ENCODE measurements at regions not wholly inside any gene's neighbourhood (a gene's known extent, or its start where the extent isn't known, plus 50 kb on each side); places are given as distances from the start of the nearest gene placed in this dataset.

GRCh38 chr3:184659797-184660301, 52.0 kb downstream of the MAGEF1 start:
- H3K4me1 Mint-ChIP-seq (ENCODE audit: low read depth) = no peaks in the 10 kb centered on the region
- no peaks in the 10 kb centered on the region for H3K36me3 Mint-ChIP-seq (ENCODE audit: low read depth)
- no peak for DNase-seq
- CTCF ChIA-PET = no interaction called here
- H3K27ac Mint-ChIP-seq = no peak overlapping the region
- no peaks in the 10 kb centered on the region for H3K9me3 Mint-ChIP-seq
- intact Hi-C loops (cut with micrococcal nuclease) = no loop called here
- no peak overlapping the region for H3K4me3 Mint-ChIP-seq
- H3K27me3 Mint-ChIP-seq (ENCODE audit: low read depth) = no peaks in the 10 kb centered on the region

GRCh38 chr3:184658223-184658928, 53.5 kb downstream of the MAGEF1 start:
- CTCF ChIA-PET = no interaction called here
- Mint-ChIP-seq H3K27ac (no peak overlapping the region), H3K9me3 (peaks cover 2% of the 10 kb centered on the region), H3K36me3 (ENCODE audit: low read depth) (no peaks in the 10 kb centered on the region), H3K4me1 (ENCODE audit: low read depth) (no peaks in the 10 kb centered on the region), H3K4me3 (no peak overlapping the region), H3K27me3 (ENCODE audit: low read depth) (no peaks in the 10 kb centered on the region)
- no peak for DNase-seq
- intact Hi-C loops (cut with micrococcal nuclease) = no loop called here

GRCh38 chr3:184656829-184657681, 54.8 kb downstream of the MAGEF1 start:
- Mint-ChIP-seq H3K4me1 (ENCODE audit: low read depth) (no peaks in the 10 kb centered on the region), H3K4me3 (no peak overlapping the region), H3K27ac (no peak overlapping the region), H3K36me3 (ENCODE audit: low read depth) (no peaks in the 10 kb centered on the region), H3K9me3 (peaks cover 2% of the 10 kb centered on the region), H3K27me3 (ENCODE audit: low read depth) (no peaks in the 10 kb centered on the region)
- DNase-seq = peak; percentile 10
- intact Hi-C loops (cut with micrococcal nuclease) = no loop called here
- CTCF ChIA-PET = interaction anchor here (0.6 kb wide), 4 partner anchors 39 to 122 kb away, joined by 3 to 6 read pairs (median 4); no protein-coding TSS in a partner anchor

- Mint-ChIP-seq H3K9me3 (peaks cover 2% of the 10 kb centered on the region), H3K4me3 (no peak overlapping the region), H3K4me1 (ENCODE audit: low read depth) (no peaks in the 10 kb centered on the region), H3K27me3 (ENCODE audit: low read depth) (no peaks in the 10 kb centered on the region), H3K36me3 (ENCODE audit: low read depth) (no peaks in the 10 kb centered on the region), H3K27ac (no peak overlapping the region)
- no peak for DNase-seq
- CTCF ChIA-PET = no interaction called here
- intact Hi-C loops (cut with micrococcal nuclease) = no loop called here
These were observed 55.4 kb downstream of the MAGEF1 start for GRCh38 chr3:184656458-184656828.

- intact Hi-C loops (cut with micrococcal nuclease) = no loop called here
- no peaks in the 10 kb centered on the region for H3K36me3 Mint-ChIP-seq (ENCODE audit: low read depth)
- CTCF ChIA-PET = interaction anchor here (0.6 kb wide), 1 partner anchor 142 kb away, joined by 3 read pairs; no protein-coding TSS in a partner anchor
These were observed 56.3 kb downstream of the MAGEF1 start for GRCh38 chr3:184655597-184655996.

GRCh38 chr3:184654375-184654774, 57.5 kb downstream of the MAGEF1 start:
- Mint-ChIP-seq H3K27me3 (ENCODE audit: low read depth) (no peaks in the 10 kb centered on the region), H3K36me3 (ENCODE audit: low read depth) (no peaks in the 10 kb centered on the region), H3K27ac (no peak overlapping the region), H3K4me3 (no peak overlapping the region), H3K9me3 (peaks cover 2% of the 10 kb centered on the region), H3K4me1 (ENCODE audit: low read depth) (no peaks in the 10 kb centered on the region)
- CTCF ChIA-PET = interaction anchor here (0.9 kb wide), 1 partner anchor 615 kb away, joined by 3 read pairs; no protein-coding TSS in a partner anchor
- intact Hi-C loops (cut with micrococcal nuclease) = no loop called here
- DNase-seq = no peak

More at GRCh38 chr3:184655597-184655996, 56.3 kb downstream of the MAGEF1 start:
- Mint-ChIP-seq H3K9me3 (peaks cover 2% of the 10 kb centered on the region), H3K4me1 (ENCODE audit: low read depth) (no peaks in the 10 kb centered on the region), H3K27me3 (ENCODE audit: low read depth) (no peaks in the 10 kb centered on the region), H3K4me3 (no peak overlapping the region), H3K27ac (no peak overlapping the region)
- DNase-seq = no peak

GRCh38 chr3:184652465-184652864, 59.4 kb downstream of the MAGEF1 start:
- Mint-ChIP-seq H3K36me3 (ENCODE audit: low read depth) (no peaks in the 10 kb centered on the region), H3K27ac (no peak overlapping the region), H3K4me1 (ENCODE audit: low read depth) (no peaks in the 10 kb centered on the region), H3K27me3 (ENCODE audit: low read depth) (no peaks in the 10 kb centered on the region), H3K4me3 (no peak overlapping the region), H3K9me3 (peaks cover 2% of the 10 kb centered on the region)
- CTCF ChIA-PET = no interaction called here
- intact Hi-C loops (cut with micrococcal nuclease) = no loop called here
- no peak for DNase-seq

- Mint-ChIP-seq H3K4me3 (no peak overlapping the region), H3K9me3 (peaks cover 2% of the 10 kb centered on the region), H3K27ac (no peak overlapping the region), H3K36me3 (ENCODE audit: low read depth) (no peaks in the 10 kb centered on the region), H3K27me3 (ENCODE audit: low read depth) (no peaks in the 10 kb centered on the region), H3K4me1 (ENCODE audit: low read depth) (no peaks in the 10 kb centered on the region)
- CTCF ChIA-PET = no interaction called here
- no peak for DNase-seq
- intact Hi-C loops (cut with micrococcal nuclease) = no loop called here
These were observed 60.0 kb downstream of the MAGEF1 start for GRCh38 chr3:184651904-184652303.

GRCh38 chr3:184648636-184649035, 63.2 kb downstream of the MAGEF1 start:
- CTCF ChIA-PET = no interaction called here
- intact Hi-C loops (cut with micrococcal nuclease) = no loop called here
- H3K4me3 Mint-ChIP-seq = no peak overlapping the region
- no peaks in the 10 kb centered on the region for H3K4me1 Mint-ChIP-seq (ENCODE audit: low read depth)
- H3K27ac Mint-ChIP-seq = no peak overlapping the region
- no peak for DNase-seq
- H3K27me3 Mint-ChIP-seq (ENCODE audit: low read depth) = no peaks in the 10 kb centered on the region
- no peaks in the 10 kb centered on the region for H3K9me3 Mint-ChIP-seq
- no peaks in the 10 kb centered on the region for H3K36me3 Mint-ChIP-seq (ENCODE audit: low read depth)

- Mint-ChIP-seq H3K4me3 (no peak overlapping the region), H3K9me3 (no peaks in the 10 kb centered on the region), H3K36me3 (ENCODE audit: low read depth) (no peaks in the 10 kb centered on the region), H3K27ac (no peak overlapping the region), H3K4me1 (ENCODE audit: low read depth) (no peaks in the 10 kb centered on the region), H3K27me3 (ENCODE audit: low read depth) (no peaks in the 10 kb centered on the region)
- intact Hi-C loops (cut with micrococcal nuclease) = no loop called here
- no peak for DNase-seq
- CTCF ChIA-PET = interaction anchor here (0.5 to 0.9 kb wide), 2 partner anchors 24 to 86 kb away, joined by 3 to 4 read pairs; partner anchors contain the start of gene EPHB3
These were observed 64.4 kb downstream of the MAGEF1 start for GRCh38 chr3:184647405-184647936.

- no peaks in the 10 kb centered on the region for H3K27me3 Mint-ChIP-seq (ENCODE audit: low read depth)
- intact Hi-C loops (cut with micrococcal nuclease) = no loop called here
- CTCF ChIA-PET = no interaction called here
- no peaks in the 10 kb centered on the region for H3K4me1 Mint-ChIP-seq (ENCODE audit: low read depth)
- H3K4me3 Mint-ChIP-seq = no peak overlapping the region
- no peaks in the 10 kb centered on the region for H3K9me3 Mint-ChIP-seq
- H3K36me3 Mint-ChIP-seq (ENCODE audit: low read depth) = no peaks in the 10 kb centered on the region
- no peak for DNase-seq
- no peak overlapping the region for H3K27ac Mint-ChIP-seq
These were observed 66.5 kb downstream of the MAGEF1 start for GRCh38 chr3:184645336-184645735.

- intact Hi-C loops (cut with micrococcal nuclease) = no loop called here
- H3K4me1 Mint-ChIP-seq (ENCODE audit: low read depth) = no peaks in the 10 kb centered on the region
- no peaks in the 10 kb centered on the region for H3K36me3 Mint-ChIP-seq (ENCODE audit: low read depth)
- no peak for DNase-seq
- CTCF ChIA-PET = no interaction called here
- no peak overlapping the region for H3K27ac Mint-ChIP-seq
- no peaks in the 10 kb centered on the region for H3K27me3 Mint-ChIP-seq (ENCODE audit: low read depth)
- H3K4me3 Mint-ChIP-seq = no peak overlapping the region
- no peaks in the 10 kb centered on the region for H3K9me3 Mint-ChIP-seq
These were observed 68.4 kb downstream of the MAGEF1 start for GRCh38 chr3:184643442-184643841.
